ENCODE measurements at regions not wholly inside any gene's neighbourhood (a gene's known extent, or its start where the extent isn't known, plus 50 kb on each side); places are given as distances from the start of the nearest gene placed in this dataset.

DNA sequence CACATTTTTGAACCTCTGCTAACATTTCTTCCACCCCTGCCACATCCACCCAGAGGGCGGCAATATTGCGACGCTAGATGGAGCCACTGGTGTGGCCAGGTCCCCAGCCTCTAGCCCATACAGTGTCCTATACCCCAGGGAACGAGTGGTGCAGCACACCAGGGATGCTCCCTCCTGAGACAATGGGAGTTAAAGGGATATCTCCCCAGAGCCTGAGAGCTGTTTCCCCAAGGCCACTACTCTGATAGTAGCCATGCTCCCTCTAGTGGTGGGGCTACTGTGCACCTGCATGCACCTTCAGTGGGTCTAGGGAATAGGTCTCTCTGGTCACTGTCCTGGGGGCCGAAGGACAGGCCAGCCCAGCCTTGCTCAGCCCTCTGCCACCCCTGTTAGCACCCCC, 336.4 kb upstream of the FSHR start:
- peak; percentile 1 for DNase-seq (ENCODE audit: low spot score)

DNA sequence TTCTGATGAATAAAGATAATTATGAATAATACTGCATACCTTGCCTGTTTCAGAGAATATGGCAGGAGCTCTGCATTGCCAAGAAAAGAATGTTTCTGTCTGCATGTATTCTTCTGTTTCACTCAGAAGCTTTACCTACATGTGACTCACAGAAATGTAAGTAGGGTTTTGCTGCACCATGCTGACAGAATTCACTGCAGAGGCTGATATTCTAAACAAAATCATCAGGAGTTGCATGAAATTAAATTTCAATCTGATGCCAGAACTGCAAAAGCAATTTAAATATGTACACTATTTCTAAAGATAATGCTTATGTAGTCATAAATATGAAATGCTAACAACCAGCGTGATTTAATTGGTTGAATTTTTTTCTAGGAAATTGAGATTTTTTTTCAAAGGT, 332.8 kb upstream of the FSHR start:
- DNase-seq (ENCODE audit: low spot score) = no peak

DNA sequence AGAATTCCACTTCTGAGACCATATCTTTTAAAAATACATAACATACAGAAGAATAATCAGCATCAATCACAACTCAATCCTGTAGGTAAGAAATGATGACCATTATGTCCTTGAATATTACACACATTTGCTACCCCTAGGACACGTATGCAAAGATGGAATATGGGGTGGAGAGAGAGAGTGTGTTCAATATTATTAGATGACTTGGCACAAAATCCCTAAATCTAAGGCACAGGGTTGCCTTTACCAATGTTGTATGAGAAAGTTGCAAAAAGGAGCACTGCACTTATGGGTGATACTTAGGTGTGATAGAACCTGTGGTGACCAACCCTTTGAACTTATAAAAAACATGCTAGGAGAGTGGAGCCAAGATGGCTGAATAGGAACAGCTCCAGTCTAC, 326.2 kb upstream of the FSHR start:
- DNase-seq (ENCODE audit: low spot score) = no peak

DNA sequence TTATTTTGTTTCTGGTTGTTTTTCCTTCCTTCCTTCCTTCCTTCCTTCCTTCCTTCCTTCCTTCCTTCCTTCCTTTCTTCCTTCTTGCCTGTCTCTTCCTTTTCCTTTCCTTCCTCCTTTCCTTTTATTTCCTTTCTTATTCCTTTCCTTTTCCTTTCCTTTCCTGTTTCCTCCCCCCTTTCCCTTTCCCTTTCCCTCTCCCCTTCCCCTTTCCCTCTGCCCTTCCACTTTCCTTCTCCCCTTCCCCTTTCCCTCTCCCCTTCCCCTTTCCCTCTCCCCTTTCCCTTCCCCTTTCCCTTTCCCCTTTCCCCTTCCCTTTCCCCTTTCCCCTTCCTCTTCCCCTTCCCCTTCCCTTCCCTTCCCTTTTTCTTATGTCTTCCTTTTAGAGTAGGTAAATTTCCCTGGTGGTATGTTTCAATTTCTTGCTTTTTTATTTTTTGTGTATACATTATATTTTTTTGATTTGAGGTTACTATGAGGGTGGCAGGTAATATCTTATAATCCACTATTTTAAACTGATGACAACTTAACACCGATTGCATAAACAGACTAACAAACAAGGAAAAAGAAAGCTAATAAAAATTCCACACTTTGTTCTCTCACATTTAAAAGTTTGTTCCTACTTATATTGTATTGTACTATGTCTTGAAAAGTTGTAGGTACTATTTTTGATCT, 311.0 kb upstream of the FSHR start:
- no peak for DNase-seq (ENCODE audit: low spot score)

DNA sequence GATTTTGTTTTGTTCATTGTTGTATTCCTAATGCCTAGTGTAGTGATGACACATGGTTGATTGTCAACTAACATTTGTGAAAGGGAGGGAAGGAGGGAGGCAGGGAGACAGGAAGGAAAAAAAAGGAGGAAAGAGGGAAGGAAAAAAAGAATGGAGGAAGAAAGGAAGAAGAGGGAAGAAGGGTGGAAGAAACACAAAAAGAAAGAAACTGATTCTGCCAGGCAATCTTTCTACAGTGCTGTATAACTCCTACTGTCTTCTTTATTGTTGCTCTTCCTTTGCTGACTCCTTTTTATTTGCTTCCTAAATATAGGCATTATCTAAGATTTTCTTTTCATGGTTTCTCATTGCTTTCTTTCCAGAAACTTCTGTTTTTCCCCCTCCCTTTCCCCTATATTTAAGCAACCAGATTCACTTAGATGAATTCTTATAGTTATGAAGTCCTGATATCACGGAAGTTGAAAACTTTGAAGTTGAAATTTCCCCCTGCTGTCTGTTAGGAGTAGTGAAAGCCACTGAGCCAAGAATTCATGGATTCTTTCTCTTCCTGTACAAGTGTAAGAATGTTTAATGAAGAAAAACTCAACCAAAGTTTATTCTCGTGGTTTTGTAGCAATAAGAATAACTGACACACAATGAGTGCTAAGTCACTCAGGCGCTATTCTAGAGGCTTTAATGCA, 305.1 kb upstream of the FSHR start:
- DNase-seq (ENCODE audit: low spot score) = no peak

DNA sequence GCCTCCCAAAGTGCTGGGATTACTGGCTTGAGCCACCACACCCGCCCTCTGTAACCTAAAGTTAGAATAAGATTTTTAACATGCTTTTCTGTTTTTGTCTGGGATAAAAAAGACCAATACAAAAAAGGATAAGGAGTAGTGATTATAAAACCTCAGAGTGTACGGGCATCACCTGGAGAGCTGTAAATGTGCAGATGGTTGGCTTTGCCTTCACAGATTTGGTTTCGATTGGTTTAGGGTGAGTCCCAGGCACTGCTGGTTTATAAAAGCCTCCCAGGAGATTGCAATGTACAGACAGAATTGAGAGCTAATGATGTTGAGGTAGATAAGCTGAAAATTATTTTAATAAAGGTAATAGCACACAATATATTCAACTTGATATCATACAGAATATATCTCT, 289.7 kb upstream of the FSHR start:
- no peak for DNase-seq (ENCODE audit: low spot score)

DNA sequence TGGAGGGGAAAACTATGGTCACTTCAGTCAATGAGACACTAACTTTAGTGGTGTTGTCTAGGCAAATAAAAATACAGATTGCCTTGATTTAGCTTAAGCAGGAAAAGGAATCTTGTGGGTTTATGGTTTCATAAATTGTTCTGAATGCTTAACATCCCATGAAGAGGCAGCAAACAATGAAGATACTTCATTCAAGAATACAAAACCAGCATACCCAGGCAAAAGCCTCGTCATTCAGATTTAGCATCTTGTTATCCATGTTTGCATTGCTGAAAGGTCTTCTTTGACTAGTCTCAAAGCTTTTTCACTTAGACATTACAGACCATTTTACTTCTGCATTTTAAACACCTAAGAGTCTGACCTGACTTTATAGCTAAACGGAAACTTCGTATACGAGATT, 272.7 kb upstream of the FSHR start:
- no peak for DNase-seq (ENCODE audit: low spot score)

DNA sequence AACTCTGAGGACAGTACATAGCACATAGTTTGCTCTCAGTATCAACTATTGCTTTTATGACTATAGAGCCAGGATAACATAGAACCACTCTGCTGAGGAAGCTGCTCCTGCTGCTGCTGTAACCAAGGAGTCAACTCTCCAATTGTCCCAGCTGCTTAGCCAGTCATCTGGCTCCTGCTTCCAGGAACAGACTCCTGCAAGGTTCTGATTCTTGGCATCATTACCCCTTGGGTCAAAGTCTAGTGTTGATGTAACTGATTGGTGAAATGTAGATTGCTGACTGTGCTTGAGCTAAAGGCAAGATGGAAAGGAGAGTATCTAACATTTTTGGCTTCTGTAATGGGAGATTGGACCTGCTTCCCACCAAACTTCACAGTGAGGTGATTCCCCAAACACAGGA, 261.9 kb upstream of the FSHR start:
- no peak for DNase-seq (ENCODE audit: low spot score)

DNA sequence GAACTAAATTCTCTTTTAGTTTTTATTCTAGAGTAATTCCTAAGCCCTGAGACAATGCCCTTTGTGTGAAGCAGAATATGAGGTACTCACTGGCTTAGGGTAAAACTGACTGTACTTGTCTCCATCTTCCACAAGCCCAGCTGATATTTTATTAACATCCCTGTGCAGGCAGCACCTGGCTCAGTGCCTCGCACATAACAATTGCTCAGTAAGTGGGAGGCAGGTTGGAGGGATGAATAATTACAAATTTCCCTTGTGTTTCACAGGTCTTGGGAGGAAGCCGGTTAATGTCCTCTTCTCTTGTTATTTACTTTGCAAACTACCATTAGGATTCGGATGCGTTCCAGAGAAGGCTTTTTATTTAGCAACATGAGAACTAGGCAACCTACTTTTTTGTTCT, 249.8 kb upstream of the FSHR start:
- DNase-seq (ENCODE audit: low spot score) = no peak

DNA sequence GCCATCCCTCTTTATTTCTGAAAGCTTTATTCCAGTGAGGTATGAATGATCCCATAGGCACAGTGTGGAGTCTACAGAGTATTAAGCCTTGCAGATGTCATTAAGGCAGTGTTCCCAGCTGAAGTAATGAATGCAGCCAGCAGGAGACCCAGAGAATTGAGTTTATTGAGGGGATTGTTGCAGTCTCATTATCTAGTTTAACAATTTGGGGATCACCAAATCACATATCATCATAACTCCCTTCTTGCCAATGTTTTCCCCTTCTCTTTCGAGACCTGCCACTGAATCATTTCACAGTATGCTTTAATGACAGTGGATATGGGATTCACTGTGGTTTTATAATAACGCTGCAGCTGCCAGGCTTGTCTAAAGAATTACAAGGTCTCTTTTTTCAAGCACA, 249.3 kb upstream of the FSHR start:
- no peak for DNase-seq (ENCODE audit: low spot score)

DNA sequence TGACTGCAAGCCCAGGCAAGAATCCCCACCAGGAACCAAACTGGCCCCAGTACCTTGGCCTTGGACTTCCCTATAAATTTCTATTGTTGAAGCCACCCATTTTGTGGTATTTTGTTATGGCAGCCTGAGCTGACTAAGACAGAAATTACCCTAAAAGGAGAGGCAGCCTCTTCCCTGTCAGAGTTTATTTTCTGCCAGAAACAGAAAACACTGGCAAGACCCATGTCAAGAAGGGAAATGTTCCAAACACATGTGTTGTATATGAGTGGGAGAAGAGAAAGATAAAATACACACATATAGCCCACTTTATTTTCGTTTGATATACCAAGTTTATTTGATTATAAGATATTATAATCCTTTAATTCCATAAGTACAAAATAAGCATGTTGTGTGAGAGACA, 225.1 kb upstream of the FSHR start:
- no peak for DNase-seq (ENCODE audit: low spot score)

DNA sequence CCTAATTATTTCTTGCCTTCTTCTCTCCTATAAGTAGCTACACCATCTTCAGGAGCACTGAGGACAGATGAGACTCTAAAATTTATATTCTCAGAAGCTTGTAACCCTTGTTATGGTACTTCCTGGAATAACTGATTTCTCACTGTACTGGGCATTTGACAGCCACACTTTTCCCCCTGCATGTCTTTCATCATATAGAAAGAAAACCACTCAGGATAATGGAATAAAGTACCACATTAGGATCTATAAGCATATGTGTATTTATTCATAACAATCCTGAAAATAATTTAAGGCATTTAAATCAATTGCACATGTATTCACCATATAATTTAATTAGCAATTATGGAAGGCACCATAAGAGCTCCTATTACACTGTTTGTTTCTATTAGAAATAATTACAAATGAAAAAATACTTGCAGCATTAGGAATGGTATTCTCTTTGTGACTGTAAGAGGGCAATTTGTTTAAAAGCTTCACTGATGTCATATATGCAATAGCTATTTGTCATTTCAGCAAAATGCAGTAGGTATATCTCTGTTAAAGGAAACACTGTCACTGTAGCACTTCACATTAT, 216.9 kb upstream of the FSHR start:
- DNase-seq (ENCODE audit: low spot score) = no peak

DNA sequence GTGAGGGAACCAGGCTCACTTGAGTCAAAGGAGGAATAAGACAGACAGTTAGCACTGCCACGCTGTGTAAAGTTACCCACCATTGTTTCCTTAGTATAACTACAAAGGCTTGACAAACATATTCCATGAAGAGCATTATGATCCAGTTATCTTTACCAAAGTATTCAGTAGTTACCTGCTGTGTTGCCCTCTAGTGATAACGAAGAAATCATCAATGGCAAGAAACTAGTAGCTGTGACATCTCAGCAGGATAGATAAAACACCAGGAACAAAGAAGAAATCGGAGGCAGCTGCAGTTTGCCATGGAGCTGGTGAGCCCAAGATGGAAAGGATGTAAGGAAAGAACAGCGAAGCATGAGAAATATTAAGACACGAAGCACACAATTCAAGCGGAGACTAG, 215.3 kb upstream of the FSHR start:
- no peak for DNase-seq (ENCODE audit: low spot score)

DNA sequence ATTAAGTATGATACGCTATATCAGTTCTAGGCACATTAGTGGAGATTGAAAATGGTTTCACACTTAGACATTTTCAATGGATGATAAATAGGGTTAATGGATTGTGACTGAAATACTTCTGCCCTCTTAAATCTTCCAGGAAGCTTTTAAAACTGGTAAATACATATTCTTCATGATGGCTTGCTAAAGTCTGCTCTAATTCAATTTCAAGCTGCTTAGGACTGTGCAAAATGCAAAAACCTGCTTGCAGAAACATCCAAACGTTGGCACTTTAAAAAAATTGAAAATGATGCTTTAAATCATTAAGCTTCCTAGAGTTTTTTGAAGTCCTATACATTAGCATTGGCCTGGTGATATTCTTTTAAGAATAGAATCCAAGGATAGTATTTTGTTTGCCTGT, 214.8 kb upstream of the FSHR start:
- no peak for DNase-seq (ENCODE audit: low spot score)

DNA sequence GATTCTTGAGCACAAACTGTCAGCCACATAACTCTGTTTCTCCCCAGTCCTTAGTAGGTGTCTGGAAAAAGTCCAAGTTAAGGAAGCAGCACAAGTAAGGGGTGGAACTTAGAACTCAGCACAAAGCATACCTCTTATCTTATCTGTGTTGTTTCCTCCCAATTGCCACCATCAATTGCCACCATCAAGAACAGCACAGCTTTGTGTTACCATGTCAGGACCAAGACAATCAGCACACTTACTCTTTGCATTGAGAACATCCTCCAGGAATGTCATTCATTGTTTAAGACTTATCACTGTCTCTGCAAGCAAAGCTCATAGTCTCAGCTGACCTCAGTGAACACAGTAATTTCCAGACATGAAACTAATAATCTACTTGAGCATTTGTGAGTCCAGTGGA, 212.7 kb upstream of the FSHR start:
- DNase-seq (ENCODE audit: low spot score) = no peak

DNA sequence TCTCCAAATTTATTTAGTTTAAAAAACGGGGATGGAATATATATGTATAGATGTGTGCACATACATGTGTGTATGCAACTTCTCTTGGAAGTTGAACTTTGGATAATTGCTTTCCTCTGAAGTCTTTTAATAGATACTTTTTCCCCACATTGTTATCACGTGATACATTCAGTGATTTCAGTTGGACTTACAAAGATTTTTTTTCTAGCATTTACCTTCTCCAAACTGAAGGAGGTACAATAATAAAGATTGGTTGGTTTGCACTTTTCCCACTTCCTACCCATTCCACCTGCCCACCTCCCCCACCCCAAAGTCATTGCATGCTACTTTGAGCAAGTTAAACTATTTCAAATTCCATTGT, 206.1 kb upstream of the FSHR start:
- no peak for DNase-seq (ENCODE audit: low spot score)

DNA sequence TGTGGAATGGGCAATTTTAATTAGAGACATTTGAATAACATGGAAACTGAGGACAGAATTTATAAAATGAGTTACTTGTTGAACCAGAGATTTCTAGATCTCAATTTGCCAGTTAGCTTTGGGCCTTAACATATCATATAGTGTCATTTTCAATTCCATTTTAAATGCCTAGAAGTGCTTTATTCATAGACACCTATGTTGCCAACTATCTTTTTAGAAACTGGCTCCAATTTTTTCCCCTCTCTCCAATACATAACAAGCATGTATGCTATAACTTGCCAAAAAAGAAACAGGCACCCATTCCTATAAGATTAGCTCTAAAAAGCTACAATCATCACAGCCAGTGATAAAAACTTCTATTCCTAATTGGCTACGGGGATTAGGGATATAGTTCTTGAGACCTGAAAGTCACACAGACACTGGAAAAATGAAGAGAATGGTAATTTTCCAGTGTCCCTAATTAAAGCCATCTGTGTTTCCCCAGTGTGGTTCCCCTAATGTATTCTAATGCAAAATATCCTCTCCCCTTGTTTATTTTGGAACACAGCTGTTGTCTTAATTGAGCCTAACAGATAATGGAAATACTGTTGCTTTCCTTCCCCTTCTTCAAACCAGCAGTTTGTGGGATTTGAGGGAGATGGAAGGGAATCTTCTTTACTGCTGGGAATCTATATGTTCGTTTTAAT, 205.5 kb upstream of the FSHR start:
- DNase-seq (ENCODE audit: low spot score) = no peak

DNA sequence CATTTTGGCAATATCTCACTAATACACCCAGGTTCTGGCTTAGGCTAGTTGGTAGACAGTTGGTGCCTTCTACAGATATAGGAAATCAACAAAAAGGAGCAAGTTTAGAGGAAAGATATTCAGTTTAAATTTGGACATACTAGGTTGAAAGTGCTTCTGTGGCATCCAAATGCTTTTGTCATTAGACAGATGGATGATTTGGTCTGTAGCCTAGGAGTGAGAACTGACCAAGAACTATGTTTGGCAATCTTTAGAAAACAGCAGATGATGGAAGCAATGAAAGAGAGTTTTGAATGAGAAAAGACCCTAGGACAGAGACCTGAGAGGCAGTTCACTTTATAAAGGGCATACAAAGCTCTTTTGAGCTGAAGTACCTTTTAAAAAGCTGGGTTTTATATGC, 201.3 kb upstream of the FSHR start:
- DNase-seq (ENCODE audit: low spot score) = no peak

DNA sequence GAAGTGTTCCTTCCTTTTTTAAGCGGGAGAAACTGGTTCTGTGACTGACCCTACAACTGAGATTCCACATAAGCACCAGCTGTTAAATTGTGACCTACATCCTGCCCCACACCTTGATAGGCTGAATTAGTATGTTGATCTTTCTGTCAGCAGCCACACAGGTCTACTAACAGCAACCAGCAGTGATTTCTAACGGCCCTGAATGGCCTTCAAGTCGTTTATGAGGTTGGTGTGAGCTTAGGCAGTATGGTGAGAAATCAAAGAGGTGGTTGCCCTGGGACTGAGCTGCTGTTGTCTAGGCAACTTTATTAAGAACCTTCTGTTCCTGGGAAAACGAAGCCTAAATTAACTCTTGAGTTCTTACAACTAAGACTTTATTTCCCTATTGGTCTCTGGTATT, 197.2 kb upstream of the FSHR start:
- no peak for DNase-seq (ENCODE audit: low spot score)

DNA sequence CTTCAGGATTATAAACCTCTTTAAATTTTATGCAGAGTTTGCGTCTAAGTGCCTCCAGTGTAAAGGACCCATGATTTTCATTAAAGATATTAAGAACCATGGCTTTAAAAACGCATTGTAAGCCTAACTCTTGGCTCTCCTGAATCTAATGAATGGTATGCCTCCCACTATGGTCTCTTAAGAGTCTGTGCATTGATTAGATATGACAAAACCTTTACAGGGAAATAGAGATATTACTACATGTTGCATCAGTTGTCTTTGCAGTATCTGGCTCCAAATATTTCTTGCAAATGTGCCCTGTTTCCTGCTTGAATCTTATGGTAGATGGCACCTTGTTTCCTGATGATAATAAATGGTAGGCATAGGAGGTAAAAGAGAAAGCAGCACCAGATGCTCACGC, 189.3 kb upstream of the FSHR start:
- no peak for DNase-seq (ENCODE audit: low spot score)

DNA sequence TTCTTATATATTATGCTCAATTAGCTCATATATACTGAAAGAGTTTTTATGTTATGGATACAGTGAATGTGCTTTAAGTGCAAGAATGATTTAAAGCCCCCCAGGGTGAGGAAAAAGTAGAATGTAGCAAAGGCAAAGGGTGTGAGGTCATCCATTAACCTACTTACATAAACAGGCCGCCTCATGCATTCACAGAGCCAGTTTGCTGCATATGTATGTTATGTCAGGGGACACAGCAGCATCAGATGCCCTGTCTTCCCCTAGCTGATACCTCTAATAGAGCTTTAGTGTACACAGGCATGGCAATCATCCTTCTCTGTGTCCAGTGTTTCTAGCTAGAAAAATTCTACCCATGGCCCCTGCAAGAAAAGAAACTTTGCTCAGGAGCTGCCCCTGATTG, 187.8 kb upstream of the FSHR start:
- DNase-seq (ENCODE audit: low spot score) = no peak

DNA sequence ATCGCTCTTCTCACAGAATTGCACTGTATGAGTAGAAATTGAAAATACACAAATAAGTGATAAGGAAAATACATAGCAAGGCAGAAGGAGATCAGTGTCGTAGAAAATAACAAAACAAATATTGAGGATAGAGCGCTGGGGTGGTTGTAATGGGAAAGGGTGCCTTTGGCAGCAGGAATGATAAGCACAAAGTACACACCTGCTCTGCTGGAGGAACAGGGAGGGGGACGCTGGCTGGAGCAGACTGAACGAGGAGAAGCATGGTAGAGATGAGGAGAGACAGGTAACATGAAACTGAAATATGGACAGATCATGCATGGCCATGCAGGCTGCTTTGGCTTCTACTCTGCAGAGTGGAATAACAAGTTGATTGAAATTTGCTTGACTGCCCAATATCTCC, 181.2 kb upstream of the FSHR start:
- no peak for DNase-seq (ENCODE audit: low spot score)

DNA sequence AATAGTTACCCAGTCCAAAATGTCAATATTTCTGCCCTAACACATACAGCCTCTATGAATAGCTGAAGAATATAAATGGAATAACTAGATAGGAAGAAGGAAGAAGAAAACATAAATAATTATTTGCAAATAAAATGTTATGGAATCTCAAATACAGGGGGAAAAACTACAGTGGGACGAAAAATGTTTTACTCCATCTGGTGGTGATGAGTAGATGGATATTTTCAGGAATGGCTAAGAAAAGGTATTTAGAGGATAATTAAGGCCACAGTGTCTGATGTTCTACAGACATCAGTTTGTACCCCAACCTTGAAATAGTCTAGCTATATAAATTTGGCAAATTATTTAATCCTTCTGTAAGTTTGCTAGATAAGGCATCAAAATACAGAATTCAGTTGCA, 178.1 kb upstream of the FSHR start:
- no peak for DNase-seq (ENCODE audit: low spot score)

DNA sequence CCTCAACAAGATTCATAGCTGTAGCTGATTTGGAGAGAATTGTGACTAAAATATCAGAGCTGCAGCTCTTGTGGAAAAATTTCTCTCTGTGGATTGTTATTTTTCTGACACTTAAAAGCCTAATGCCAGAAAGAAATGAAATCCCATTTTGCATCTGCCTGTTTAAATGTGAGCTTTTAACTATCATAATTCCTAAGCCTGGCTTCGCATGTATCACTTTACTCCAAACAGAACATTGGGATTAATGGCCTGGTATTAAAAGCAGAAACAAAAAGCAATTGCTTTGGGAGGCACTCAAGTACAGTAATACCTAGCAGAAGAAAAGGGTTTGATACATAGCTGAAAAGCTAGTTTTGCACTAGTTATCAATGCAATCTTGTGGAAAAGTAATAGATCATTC, 164.2 kb upstream of the FSHR start:
- no peak for DNase-seq (ENCODE audit: low spot score)
